ENCODE measurements at regions not wholly inside any gene's neighbourhood (a gene's known extent, or its start where the extent isn't known, plus 50 kb on each side); places are given as distances from the start of the nearest gene placed in this dataset.

GRCh38 chr5:98354922-98355321 lies 418.5 kb upstream of the RGMB start:
- no peak for TF ChIP-seq CTCF (IDR thresholded peaks at IDR 0.05)
- TF ChIP-seq MAX (CRISPR knock-in tag; IDR thresholded peaks at IDR 0.05): no peak
- TF ChIP-seq FOXK1 (CRISPR knock-in tag; IDR thresholded peaks at IDR 0.05): no peak

All from WTC11 (cell line).